HCT116 (cell line): ENCODE measurements at regions not wholly inside any gene's neighbourhood (a gene's known extent, or its start where the extent isn't known, plus 50 kb on each side); places are given as distances from the start of the nearest gene placed in this dataset.

Experiments
- ATAC-seq: fragments of 200-7000 bp; cut with Tn5 transposase; 2 replicates; pipeline ENCODE4 v1.9.1; 2020; ENCODE audit warnings: mild to moderate bottlenecking, moderate library complexity
- BruUV-seq: library from RNA; stranded (reverse); fragments of 400-500 nt; replicated peaks from 2 replicates; lab custom pipeline; 2021; lab: Mats Ljungman, UMichigan
- CTCF ChIA-PET: fragments of 300-600 bp; sonication (Branson Sonifier 250); formaldehyde crosslinking; loops from one replicate; lab custom pipeline; 2021; ENCODE audit warnings: antibody characterized with exemption; lab: Charles Lee
- POLR2A ChIA-PET: fragments of 300-600, 350-600 bp; sonication (Branson Sonifier 250); formaldehyde crosslinking; loops from one replicate; lab custom pipeline; 2021; ENCODE audit warnings: antibody characterized with exemption; lab: Charles Lee
- RAD21 ChIA-PET, 2 experiments: fragments of 300-600 bp; sonication (Branson Sonifier 250); formaldehyde crosslinking; loops; one replicate each; lab custom pipeline; 2023; ENCODE audit warnings: low total read pairs in 2 of 2; ENCODE audit not compliant: uncharacterized antibody in 2 of 2, unreplicated experiment in 2 of 2, low non-redundant PET in 1 of 2; lab: Charles Lee
- DNase-seq: peaks from one replicate; pipeline ENCODE4 v3.0.0-alpha.2; 2010; ENCODE audit warnings: low read depth, low spot score
- H2AFZ ChIP-seq: fragments of 200-600 bp; shearing (Covaris generic), sonication (generic); 2 replicates; pipeline ENCODE4 v1.6.1; 2017; ENCODE audit warnings: low read depth, mixed run types, mixed read lengths, antibody characterized with exemption, low read length; ENCODE audit not compliant: poor library complexity, severe bottlenecking
- H3K27ac ChIP-seq: 2 replicates; pipeline ENCODE4 v1.5.1; 2012; ENCODE audit warnings: low read depth, low read length
- H3K27me3 ChIP-seq: fragments of 200-600 bp; sonication (generic); 2 replicates; pipeline ENCODE4 v1.6.1; 2016; ENCODE audit warnings: mixed run types, low read length, mixed read lengths; ENCODE audit not compliant: insufficient read depth
- H3K36me3 ChIP-seq, 2 experiments: fragments of 200-500 bp in 1 of 2; fragments of 200-600 bp in 1 of 2; sonication (Bioruptor generic) in 1 of 2; sonication (generic) in 1 of 2; 2 replicates each; pipeline versions ENCODE4 v1.5.1 to v1.6.1; 2014 to 2016; ENCODE audit warnings: low read length in 2 of 2, inconsistent platforms in 1 of 2, mixed read lengths in 1 of 2, mixed run types in 1 of 2; ENCODE audit not compliant: insufficient read depth in 2 of 2, control insufficient read depth in 1 of 2
- H3K4me1 ChIP-seq, 2 experiments: fragments of 200-600 bp in 1 of 2; sonication (generic) in 1 of 2; 2 replicates each; pipeline versions ENCODE4 v1.5.1 to v1.6.1; 2012 to 2017; ENCODE audit warnings: low read length in 2 of 2, inconsistent platforms in 1 of 2, mild to moderate bottlenecking in 1 of 2, mixed read lengths in 1 of 2, mixed run types in 1 of 2, moderate library complexity in 1 of 2; ENCODE audit not compliant: insufficient read depth in 2 of 2, control insufficient read depth in 1 of 2
- H3K4me2 ChIP-seq: fragments of 200-600 bp; sonication (generic); 2 replicates; pipeline ENCODE4 v1.6.1; 2017; ENCODE audit warnings: mixed run types, low read length, mixed read lengths
- H3K4me3 ChIP-seq, 2 experiments: fragments of 200-600 bp in 1 of 2; sonication (generic) in 1 of 2; replicated peaks in 1 of 2; 2 replicates each; pipeline ENCODE4 v1.5.1; 2011 to 2016; ENCODE audit warnings: low read length in 2 of 2, control low read depth in 1 of 2, low read depth in 1 of 2, mild to moderate bottlenecking in 1 of 2, mixed read lengths in 1 of 2, mixed run types in 1 of 2
- H3K79me2 ChIP-seq: fragments of 200-600 bp; sonication (generic); 2 replicates; pipeline ENCODE4 v1.6.1; 2017; ENCODE audit warnings: mild to moderate bottlenecking, mixed run types, low read length, moderate library complexity, mixed read lengths; ENCODE audit not compliant: insufficient read depth
- H3K9ac ChIP-seq: fragments of 200-600 bp; sonication (generic); 2 replicates; pipeline ENCODE4 v1.6.1; 2016; ENCODE audit warnings: low read length, mixed read lengths
- H3K9me2 ChIP-seq: fragments of 200-600 bp; sonication (generic), shearing (Covaris generic); 2 replicates; pipeline ENCODE4 v1.6.1; 2017; ENCODE audit warnings: mixed run types, mild to moderate bottlenecking, moderate library complexity; ENCODE audit not compliant: insufficient read depth
- H3K9me3 ChIP-seq, 2 experiments: fragments of 200-500 bp in 1 of 2; fragments of 200-600 bp in 1 of 2; sonication (Bioruptor generic) in 1 of 2; sonication (generic) in 1 of 2; 2 replicates each; pipeline ENCODE4 v1.6.1; 2014 to 2017; ENCODE audit warnings: low read length in 2 of 2, mixed read lengths in 2 of 2, inconsistent platforms in 1 of 2, low read depth in 1 of 2, mild to moderate bottlenecking in 1 of 2, mixed run types in 1 of 2, moderate library complexity in 1 of 2; ENCODE audit not compliant: control insufficient read depth in 1 of 2, insufficient read depth in 1 of 2
- H4K20me1 ChIP-seq: fragments of 200-600 bp; sonication (generic), shearing (Covaris generic); 2 replicates; pipeline ENCODE4 v1.6.1; 2017; ENCODE audit warnings: mixed run types, mild to moderate bottlenecking, moderate library complexity; ENCODE audit not compliant: insufficient read depth
- ELF1 ChIP-seq: IDR thresholded peaks from 2 replicates; pipeline ENCODE4 v1.6.1; 2012; ENCODE audit warnings: low read depth, borderline replicate concordance
- EZH2 ChIP-seq: fragments of 200-600 bp; sonication (generic); IDR thresholded peaks from 2 replicates; pipeline ENCODE4 v1.6.1; 2017; ENCODE audit warnings: antibody characterized with exemption, mixed run types
- EZH2phosphoT487 ChIP-seq: fragments of 200-600 bp; IDR thresholded peaks from 2 replicates; pipeline ENCODE4 v1.6.1; 2018; ENCODE audit warnings: antibody characterized with exemption, borderline replicate concordance
- JUND ChIP-seq: IDR thresholded peaks from 2 replicates; pipeline ENCODE4 v1.6.1; 2012
- POLR2AphosphoS5 ChIP-seq: IDR thresholded peaks from 2 replicates; pipeline ENCODE4 v1.6.1; 2011; ENCODE audit warnings: mild to moderate bottlenecking, low read depth, low read length, moderate library complexity
- SP1 ChIP-seq: IDR thresholded peaks from 2 replicates; pipeline ENCODE4 v1.6.1; 2012; ENCODE audit warnings: low read depth
- SRF ChIP-seq: IDR thresholded peaks from 2 replicates; pipeline ENCODE4 v1.6.1; 2012; ENCODE audit warnings: low read depth
- TCF7L2 ChIP-seq: IDR thresholded peaks from 2 replicates; pipeline ENCODE4 v1.7.0; 2011; ENCODE audit warnings: borderline replicate concordance, inconsistent platforms; ENCODE audit not compliant: insufficient read depth, insufficient read length; ENCODE audit errors: extremely low read depth
- YY1 ChIP-seq: IDR thresholded peaks from 2 replicates; pipeline ENCODE4 v1.6.1; 2011; ENCODE audit warnings: low read length, low read depth, moderate library complexity, mild to moderate bottlenecking; ENCODE audit not compliant: insufficient replicate concordance; ENCODE audit errors: extremely low read depth
- ZFX ChIP-seq: fragments of 450-650 bp; IDR thresholded peaks from 2 replicates; pipeline ENCODE4 v1.6.1; 2017
- intact Hi-C: fragments of 100-400 bp; cut with micrococcal nuclease; formaldehyde crosslinking; loops from 2 replicates; pipeline ENCODE4 v1.10.0; 2022
- TF ChIP-seq, protein P1 (sequence below), 3 experiments: fragments of 200-600 bp in 1 of 3; sonication (generic) in 1 of 3; IDR thresholded peaks in 2 of 3; conservative IDR thresholded peaks in 1 of 3; 2 replicates each; pipeline ENCODE4 v1.5.1; 2012 to 2017; ENCODE audit warnings: low read depth in 2 of 3, low read length in 2 of 3, antibody characterized with exemption in 1 of 3, borderline replicate concordance in 1 of 3, control low read depth in 1 of 3, mild to moderate bottlenecking in 1 of 3, mixed read lengths in 1 of 3, mixed run types in 1 of 3, moderate library complexity in 1 of 3; ENCODE audit not compliant: insufficient read depth in 1 of 3
- TF ChIP-seq, protein P2 (sequence below): IDR thresholded peaks from 2 replicates; pipeline ENCODE4 v1.6.1; 2012

DNA sequence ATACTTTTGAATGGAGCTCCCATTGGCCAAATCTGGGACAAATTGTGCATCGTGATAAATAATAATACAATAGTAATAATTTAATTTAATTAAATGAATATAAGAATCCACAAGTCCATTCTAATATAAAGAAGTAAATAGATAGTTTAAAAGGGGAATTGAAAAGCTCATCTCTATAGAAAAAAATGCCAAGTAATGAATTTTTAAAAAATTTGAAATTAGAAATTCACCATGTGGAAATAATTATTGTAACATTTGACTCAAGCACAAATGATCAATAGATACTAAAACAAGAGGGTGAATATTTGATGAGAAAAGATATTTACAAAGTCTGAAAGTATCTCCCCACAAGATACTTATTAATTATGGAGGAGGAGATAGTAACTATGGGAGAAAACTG is 467.4 kb downstream of the CETN3 start (continued):
- TF ChIP-seq, protein P1, sequence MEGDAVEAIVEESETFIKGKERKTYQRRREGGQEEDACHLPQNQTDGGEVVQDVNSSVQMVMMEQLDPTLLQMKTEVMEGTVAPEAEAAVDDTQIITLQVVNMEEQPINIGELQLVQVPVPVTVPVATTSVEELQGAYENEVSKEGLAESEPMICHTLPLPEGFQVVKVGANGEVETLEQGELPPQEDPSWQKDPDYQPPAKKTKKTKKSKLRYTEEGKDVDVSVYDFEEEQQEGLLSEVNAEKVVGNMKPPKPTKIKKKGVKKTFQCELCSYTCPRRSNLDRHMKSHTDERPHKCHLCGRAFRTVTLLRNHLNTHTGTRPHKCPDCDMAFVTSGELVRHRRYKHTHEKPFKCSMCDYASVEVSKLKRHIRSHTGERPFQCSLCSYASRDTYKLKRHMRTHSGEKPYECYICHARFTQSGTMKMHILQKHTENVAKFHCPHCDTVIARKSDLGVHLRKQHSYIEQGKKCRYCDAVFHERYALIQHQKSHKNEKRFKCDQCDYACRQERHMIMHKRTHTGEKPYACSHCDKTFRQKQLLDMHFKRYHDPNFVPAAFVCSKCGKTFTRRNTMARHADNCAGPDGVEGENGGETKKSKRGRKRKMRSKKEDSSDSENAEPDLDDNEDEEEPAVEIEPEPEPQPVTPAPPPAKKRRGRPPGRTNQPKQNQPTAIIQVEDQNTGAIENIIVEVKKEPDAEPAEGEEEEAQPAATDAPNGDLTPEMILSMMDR (IDR thresholded peaks at IDR 0.05 in 2 of 3, conservative IDR thresholded peaks at IDR 0.05 in 1 of 3; ENCODE audit: borderline replicate concordance in 1 of 3, insufficient read depth in 1 of 3, low read depth in 2 of 3, low read length in 2 of 3) = no peak
- TF ChIP-seq JUND (no peak), ELF1 (no peak), SRF (no peak), POLR2AphosphoS5 (no peak), YY1 (no peak)

DNA sequence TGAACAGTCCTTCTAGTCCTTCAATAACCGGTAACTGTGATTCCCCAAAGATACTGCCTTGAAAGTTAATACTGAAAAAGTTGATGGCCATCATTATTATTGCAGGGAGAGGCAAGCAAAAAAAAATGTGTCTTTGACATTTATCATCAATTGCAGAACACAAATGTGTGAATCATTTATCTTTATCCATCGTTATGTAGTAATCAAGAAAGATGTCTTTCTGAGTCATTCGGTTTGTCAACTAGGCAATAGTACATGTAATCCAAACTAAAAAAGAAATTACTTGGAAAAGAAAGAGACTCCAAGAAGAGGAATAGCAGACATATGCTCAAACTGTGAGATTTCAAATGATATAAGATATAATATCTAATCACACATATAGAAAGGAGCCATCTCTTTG is 473.0 kb downstream of the CETN3 start:
- no peak for TF ChIP-seq YY1
- TF ChIP-seq ZFX = no peak
- no peak for TF ChIP-seq TCF7L2
- TF ChIP-seq EZH2phosphoT487 = no peak
- no peak for TF ChIP-seq POLR2AphosphoS5
- TF ChIP-seq, protein P2, sequence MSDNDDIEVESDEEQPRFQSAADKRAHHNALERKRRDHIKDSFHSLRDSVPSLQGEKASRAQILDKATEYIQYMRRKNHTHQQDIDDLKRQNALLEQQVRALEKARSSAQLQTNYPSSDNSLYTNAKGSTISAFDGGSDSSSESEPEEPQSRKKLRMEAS = no peak
- TF ChIP-seq ELF1 = no peak
- TF ChIP-seq EZH2 = no peak
- no peak for TF ChIP-seq SRF
- no peak for TF ChIP-seq SP1
- H3K4me3 ChIP-seq = no peak overlapping the region
- no peaks in the 10 kb centered on the region for H4K20me1 ChIP-seq
- no TSS peak for BruUV-seq
- intact Hi-C loops = no loop called here
- ChIA-PET POLR2A (no interaction called here), CTCF (no interaction called here), RAD21 (no interaction called here)
- no peak overlapping the region for H3K4me2 ChIP-seq
- H2AFZ ChIP-seq = no peak overlapping the region
- H3K79me2 ChIP-seq = no peaks in the 10 kb centered on the region
- H3K27ac ChIP-seq = no peak overlapping the region
- H3K36me3 ChIP-seq = no peaks in the 10 kb centered on the region
- DNase-seq = no peak
- no peaks in the 10 kb centered on the region for H3K9me2 ChIP-seq
- H3K4me1 ChIP-seq = peaks cover 1 to 2% of the 10 kb centered on the region in 2 experiments; a peak in 3 of 4 replicates
- no peak overlapping the region for H3K9ac ChIP-seq
- no peaks in the 10 kb centered on the region for H3K9me3 ChIP-seq
- H3K27me3 ChIP-seq = no peaks in the 10 kb centered on the region
- no peak for ATAC-seq
